Esophagus squamous epithelium (tissue), 5 donors: ENCODE measurements at regions not wholly inside any gene's neighbourhood (a gene's known extent, or its start where the extent isn't known, plus 50 kb on each side); places are given as distances from the start of the nearest gene placed in this dataset.

Experiments
- DNase-seq: peaks from one replicate; lab custom pipeline; 2025; lab: John Stamatoyannopoulos, UW
- H3K27ac ChIP-seq, 4 donors: fragments of 200-600 bp; sonication (generic); one replicate each; pipeline ENCODE4 v1.5.1; 2016 to 2019; ENCODE audit warnings: mild to moderate bottlenecking in 1 of 4
- H3K27me3 ChIP-seq, 4 donors: fragments of 200-600 bp; sonication (generic); 1 replicate in 3 of 4; 2 replicates in 1 of 4; pipeline versions ENCODE4 v1.5.1 to v1.6.0; 2017 to 2021; ENCODE audit warnings: antibody characterized with exemption in 1 of 4
- H3K36me3 ChIP-seq, 3 donors: fragments of 200-600 bp; sonication (generic); one replicate each; pipeline ENCODE4 v1.5.1; 2016 to 2019
- H3K4me1 ChIP-seq, 3 donors: fragments of 200-600 bp; sonication (generic); one replicate each; pipeline ENCODE4 v1.5.1; 2017 to 2019
- H3K4me3 ChIP-seq, 4 donors: fragments of 200-600 bp; sonication (generic); 1 replicate in 3 of 4; 2 replicates in 1 of 4; pipeline ENCODE4 v1.5.1; 2016 to 2019; ENCODE audit warnings: mild to moderate bottlenecking in 2 of 4, moderate library complexity in 1 of 4
- H3K9me3 ChIP-seq, 3 donors: fragments of 200-600 bp; sonication (generic); one replicate each; pipeline ENCODE4 v1.5.1; 2016 to 2019
- CTCF ChIP-seq, 6 experiments: fragments of 450-650 bp in 4 of 6; fragments of 200-600 bp in 2 of 6; sonication (generic) in 2 of 6; IDR thresholded peaks; one replicate each; pipeline ENCODE4 v1.5.1; 2016 to 2019; ENCODE audit warnings: antibody characterized with exemption in 6 of 6, mild to moderate bottlenecking in 4 of 6, moderate library complexity in 4 of 6
- POLR2A ChIP-seq, 4 donors: fragments of 450-650 bp; IDR thresholded peaks; one replicate each; pipeline ENCODE4 v1.6.1; 2017; ENCODE audit warnings: antibody characterized with exemption in 4 of 4, mild to moderate bottlenecking in 4 of 4, moderate library complexity in 3 of 4
- WGBS, 2 donors: methylation state at CpG; one replicate each; pipeline ENCODE4 v1.1.5; 2018; 5-methylcytosine and 5-hydroxymethylcytosine counted together
- intact Hi-C: fragments of 100-400 bp; cut with DNase I; formaldehyde crosslinking; loops from one replicate; pipeline ENCODE4 v1.15.0; 2022
- donor health status: DM: yes; HTN: yes; CAD: no.

- intact Hi-C loops: no loop called here
- no peaks in the 10 kb centered on the region for H3K27me3 ChIP-seq
- H3K9me3 ChIP-seq: no peaks in the 10 kb centered on the region
- 73 to 75% methylated on average over 2 of the region's 2 CpGs for WGBS, 2 donors
- no peaks in the 10 kb centered on the region for H3K4me1 ChIP-seq
- no peak for DNase-seq
- no peak overlapping the region for H3K27ac ChIP-seq
- H3K36me3 ChIP-seq: no peaks in the 10 kb centered on the region
- TF ChIP-seq POLR2A (IDR thresholded peaks at IDR 0.05): no peak
- no peak for TF ChIP-seq CTCF (IDR thresholded peaks at IDR 0.05)
- H3K4me3 ChIP-seq: no peak overlapping the region
Observed at GRCh38 chr5:167553511-167553910, 737.9 kb upstream of the WWC1 start.

GRCh38 chr5:167554564-167555290, 736.7 kb upstream of the WWC1 start:
- H3K4me3 ChIP-seq: no peak overlapping the region
- 89 to 90% methylated on average over 7 of the region's 7 CpGs for WGBS, 2 donors
- no peaks in the 10 kb centered on the region for H3K27me3 ChIP-seq
- no peak for DNase-seq
- TF ChIP-seq POLR2A (IDR thresholded peaks at IDR 0.05) (no peak), CTCF (IDR thresholded peaks at IDR 0.05) (no peak)
- intact Hi-C loops: no loop called here
- H3K36me3 ChIP-seq: no peaks in the 10 kb centered on the region
- H3K4me1 ChIP-seq: no peaks in the 10 kb centered on the region
- H3K9me3 ChIP-seq: no peaks in the 10 kb centered on the region
- H3K27ac ChIP-seq: no peak overlapping the region

- Histone ChIP-seq H3K9me3 (no peaks in the 10 kb centered on the region), H3K27me3 (no peaks in the 10 kb centered on the region), H3K4me1 (no peaks in the 10 kb centered on the region), H3K27ac (no peak overlapping the region), H3K4me3 (no peak overlapping the region), H3K36me3 (no peaks in the 10 kb centered on the region)
- no peak for DNase-seq
- intact Hi-C loops: no loop called here
- TF ChIP-seq CTCF (IDR thresholded peaks at IDR 0.05): no peak
- TF ChIP-seq POLR2A (IDR thresholded peaks at IDR 0.05): no peak
- 58 to 73% methylated on average over 10 of the region's 10 CpGs for WGBS, 2 donors
Observed at GRCh38 chr5:167555565-167556166, 735.8 kb upstream of the WWC1 start.

- H3K4me1 ChIP-seq: no peaks in the 10 kb centered on the region
- TF ChIP-seq POLR2A (IDR thresholded peaks at IDR 0.05) (no peak), CTCF (IDR thresholded peaks at IDR 0.05) (no peak)
- H3K9me3 ChIP-seq: no peaks in the 10 kb centered on the region
- intact Hi-C loops: no loop called here
- no peak overlapping the region for H3K27ac ChIP-seq
- no peaks in the 10 kb centered on the region for H3K27me3 ChIP-seq
- no peak overlapping the region for H3K4me3 ChIP-seq
- WGBS, 2 donors: 77 to 79% methylated on average over 2 of the region's 2 CpGs
- H3K36me3 ChIP-seq: no peaks in the 10 kb centered on the region
- DNase-seq: no peak
Observed at GRCh38 chr5:167557359-167557758, 734.1 kb upstream of the WWC1 start.

GRCh38 chr5:167561796-167562195, 729.6 kb upstream of the WWC1 start:
- no peak for TF ChIP-seq POLR2A (IDR thresholded peaks at IDR 0.05)
- no peak for TF ChIP-seq CTCF (IDR thresholded peaks at IDR 0.05)
- intact Hi-C loops: no loop called here
- Histone ChIP-seq H3K36me3 (no peaks in the 10 kb centered on the region), H3K27ac (no peak overlapping the region), H3K4me3 (no peak overlapping the region), H3K27me3 (no peaks in the 10 kb centered on the region), H3K4me1 (no peaks in the 10 kb centered on the region), H3K9me3 (no peaks in the 10 kb centered on the region)
- WGBS, 2 donors: 73 to 89% methylated on average over 9 of the region's 9 CpGs
- DNase-seq: no peak
